ENCODE measurements at regions not wholly inside any gene's neighbourhood (a gene's known extent, or its start where the extent isn't known, plus 50 kb on each side); places are given as distances from the start of the nearest gene placed in this dataset.
"Not testable (repeated sequence)": the region's sequence is repeated elsewhere in the genome, so short reads cannot be mapped to it uniquely, and the experiment has no call there.

GRCh38 chr5:126682856-126683255, 82.1 kb downstream of the PHAX start:
- no peak for ATAC-seq (ENCODE audit: insufficient read depth, low FRiP score)
- H3K27ac ChIP-seq (ENCODE audit: low read depth in 1 of 2, low read length in 1 of 2), result no peak overlapping the region
- no peak overlapping the region for H3K4me3 ChIP-seq
- H3K36me3 ChIP-seq (ENCODE audit: control insufficient read depth in 4 of 4, insufficient read depth in 4 of 4, low read length in 4 of 4), result no peaks in the 10 kb centered on the region
- peaks cover 0 to 2% (median 0%) of the 10 kb centered on the region in 3 donors for H3K27me3 ChIP-seq (ENCODE audit: control insufficient read depth in 3 of 3, insufficient read depth in 3 of 3, low read length in 2 of 3)
- 93 to 100% methylated on average over 1 of the region's 1 CpG for WGBS, 2 donors
- no peaks in the 10 kb centered on the region for H3K4me1 ChIP-seq (ENCODE audit: control insufficient read depth in 5 of 5, insufficient read depth in 5 of 5, low read length in 5 of 5)
- no peak for DNase-seq
- H3K9me3 ChIP-seq (ENCODE audit: control insufficient read depth in 4 of 4, insufficient read depth in 3 of 4, low read length in 3 of 4), result no peaks in the 10 kb centered on the region
- TF ChIP-seq CTCF (IDR thresholded peaks at IDR 0.05; ENCODE audit: control extremely low read depth, extremely low read depth), result no peak
- H3K9ac ChIP-seq (ENCODE audit: insufficient read depth in 1 of 2, low read length in 2 of 2), result no peak overlapping the region

GRCh38 chr5:126683912-126684311, 83.2 kb downstream of the PHAX start:
- 88 to 91% methylated on average over 2 of the region's 2 CpGs for WGBS, 2 donors
- H3K36me3 ChIP-seq (ENCODE audit: control insufficient read depth in 4 of 4, insufficient read depth in 4 of 4, low read length in 4 of 4), result no peaks in the 10 kb centered on the region
- H3K27ac ChIP-seq (ENCODE audit: low read depth in 1 of 2, low read length in 1 of 2), result no peak overlapping the region
- no peak overlapping the region for H3K4me3 ChIP-seq
- DNase-seq (no peak), ATAC-seq (ENCODE audit: insufficient read depth, low FRiP score) (no peak)
- H3K9ac ChIP-seq (ENCODE audit: insufficient read depth in 1 of 2, low read length in 2 of 2), result no peak overlapping the region
- TF ChIP-seq CTCF (IDR thresholded peaks at IDR 0.05; ENCODE audit: control extremely low read depth, extremely low read depth), result no peak
- H3K9me3 ChIP-seq (ENCODE audit: control insufficient read depth in 4 of 4, insufficient read depth in 3 of 4, low read length in 3 of 4), result no peaks in the 10 kb centered on the region
- peaks cover 0 to 2% (median 0%) of the 10 kb centered on the region in 3 donors for H3K27me3 ChIP-seq (ENCODE audit: control insufficient read depth in 3 of 3, insufficient read depth in 3 of 3, low read length in 2 of 3)
- H3K4me1 ChIP-seq (ENCODE audit: control insufficient read depth in 5 of 5, insufficient read depth in 5 of 5, low read length in 5 of 5), result no peaks in the 10 kb centered on the region

- not testable (repeated sequence) for H3K4me3 ChIP-seq; H3K27ac ChIP-seq (ENCODE audit: low read depth in 1 of 2, low read length in 1 of 2); H3K9me3 ChIP-seq (ENCODE audit: control insufficient read depth in 4 of 4, insufficient read depth in 3 of 4, low read length in 3 of 4); H3K4me1 ChIP-seq (ENCODE audit: control insufficient read depth in 5 of 5, insufficient read depth in 5 of 5, low read length in 5 of 5); DNase-seq; ATAC-seq (ENCODE audit: insufficient read depth, low FRiP score); H3K36me3 ChIP-seq (ENCODE audit: control insufficient read depth in 4 of 4, insufficient read depth in 4 of 4, low read length in 4 of 4); H3K9ac ChIP-seq (ENCODE audit: insufficient read depth in 1 of 2, low read length in 2 of 2); H3K27me3 ChIP-seq (ENCODE audit: control insufficient read depth in 3 of 3, insufficient read depth in 3 of 3, low read length in 2 of 3)
- WGBS, 2 donors, result 70 to 80% methylated on average over 13 of the region's 13 CpGs
Observed at GRCh38 chr5:126684656-126685442, 84.1 kb downstream of the PHAX start.

- peaks cover 0 to 2% (median 0%) of the 10 kb centered on the region in 3 donors for H3K27me3 ChIP-seq (ENCODE audit: control insufficient read depth in 3 of 3, insufficient read depth in 3 of 3, low read length in 2 of 3)
- H3K36me3 ChIP-seq (ENCODE audit: control insufficient read depth in 4 of 4, insufficient read depth in 4 of 4, low read length in 4 of 4), result no peaks in the 10 kb centered on the region
- WGBS, 2 donors, result 79 to 80% methylated on average over 1 of the region's 1 CpG
- DNase-seq (no peak), ATAC-seq (ENCODE audit: insufficient read depth, low FRiP score) (no peak)
- no peak overlapping the region for H3K9ac ChIP-seq (ENCODE audit: insufficient read depth in 1 of 2, low read length in 2 of 2)
- no peak for TF ChIP-seq CTCF (IDR thresholded peaks at IDR 0.05; ENCODE audit: control extremely low read depth, extremely low read depth)
- H3K27ac ChIP-seq (ENCODE audit: low read depth in 1 of 2, low read length in 1 of 2), result no peak overlapping the region
- no peaks in the 10 kb centered on the region for H3K4me1 ChIP-seq (ENCODE audit: control insufficient read depth in 5 of 5, insufficient read depth in 5 of 5, low read length in 5 of 5)
- no peak overlapping the region for H3K4me3 ChIP-seq
- H3K9me3 ChIP-seq (ENCODE audit: control insufficient read depth in 4 of 4, insufficient read depth in 3 of 4, low read length in 3 of 4), result no peaks in the 10 kb centered on the region
Observed at GRCh38 chr5:126686451-126687126, 85.8 kb downstream of the PHAX start.

All from lung (tissue), 11 donors.